ENCODE measurements at regions not wholly inside any gene's neighbourhood (a gene's known extent, or its start where the extent isn't known, plus 50 kb on each side); places are given as distances from the start of the nearest gene placed in this dataset.

GRCh38 chr6:126253431-126253830, 86.5 kb upstream of the CENPW start:
- Histone ChIP-seq H3K36me3 (ENCODE audit: insufficient read depth, low read length) (no peaks in the 10 kb centered on the region), H3K4me3 (ENCODE audit: low read depth, low read length, poor library complexity, severe bottlenecking) (no peak overlapping the region), H3K9me3 (ENCODE audit: low read length) (no peaks in the 10 kb centered on the region), H3K4me1 (ENCODE audit: insufficient read depth, low read length, severe bottlenecking) (no peaks in the 10 kb centered on the region), H3K4me2 (ENCODE audit: low read length) (no peak overlapping the region), H2AFZ (ENCODE audit: low read length) (no peak overlapping the region), H3K9ac (ENCODE audit: low read length) (no peak overlapping the region), H3F3A (ENCODE audit: insufficient read depth, low read length) (no peaks in the 10 kb centered on the region), H3K9me2 (ENCODE audit: low read depth, low read length) (no peaks in the 10 kb centered on the region), H3K27ac (ENCODE audit: low read depth, low read length, poor library complexity, severe bottlenecking) (no peak overlapping the region), H3K79me2 (ENCODE audit: insufficient read depth, low read length) (no peaks in the 10 kb centered on the region), H4K20me1 (ENCODE audit: insufficient read depth, low read length) (no peaks in the 10 kb centered on the region), H3K27me3 (ENCODE audit: insufficient read depth, low read length) (no peaks in the 10 kb centered on the region)
- TF ChIP-seq EZH2 (IDR thresholded peaks at IDR 0.05; ENCODE audit: borderline replicate concordance, low read length) (no peak), CTCF (IDR thresholded peaks at IDR 0.05; ENCODE audit: low read length) (no peak)

- Histone ChIP-seq H3K36me3 (ENCODE audit: insufficient read depth, low read length) (no peaks in the 10 kb centered on the region), H2AFZ (ENCODE audit: low read length) (no peak overlapping the region), H3K4me3 (ENCODE audit: low read depth, low read length, poor library complexity, severe bottlenecking) (no peak overlapping the region), H3K27ac (ENCODE audit: low read depth, low read length, poor library complexity, severe bottlenecking) (no peak overlapping the region), H3K9me3 (ENCODE audit: low read length) (peaks cover 7% of the 10 kb centered on the region; the same call in 1 of the 2 replicates), H3K4me2 (ENCODE audit: low read length) (no peak overlapping the region), H3K79me2 (ENCODE audit: insufficient read depth, low read length) (no peaks in the 10 kb centered on the region), H3K9me2 (ENCODE audit: low read depth, low read length) (no peaks in the 10 kb centered on the region), H3K27me3 (ENCODE audit: insufficient read depth, low read length) (no peaks in the 10 kb centered on the region), H3K4me1 (ENCODE audit: insufficient read depth, low read length, severe bottlenecking) (no peaks in the 10 kb centered on the region), H3F3A (ENCODE audit: insufficient read depth, low read length) (no peaks in the 10 kb centered on the region), H3K9ac (ENCODE audit: low read length) (no peak overlapping the region), H4K20me1 (ENCODE audit: insufficient read depth, low read length) (no peaks in the 10 kb centered on the region)
- TF ChIP-seq EZH2 (IDR thresholded peaks at IDR 0.05; ENCODE audit: borderline replicate concordance, low read length) (no peak), CTCF (IDR thresholded peaks at IDR 0.05; ENCODE audit: low read length) (no peak)
These were observed 81.8 kb upstream of the CENPW start for GRCh38 chr6:126258150-126258549.

GRCh38 chr6:126261792-126262421, 78.0 kb upstream of the CENPW start:
- no peak overlapping the region for H3K27ac ChIP-seq (ENCODE audit: low read depth, low read length, poor library complexity, severe bottlenecking)
- H3K36me3 ChIP-seq (ENCODE audit: insufficient read depth, low read length), result no peaks in the 10 kb centered on the region
- no peak overlapping the region for H3K9ac ChIP-seq (ENCODE audit: low read length)
- no peaks in the 10 kb centered on the region for H3K9me2 ChIP-seq (ENCODE audit: low read depth, low read length)
- H3K27me3 ChIP-seq (ENCODE audit: insufficient read depth, low read length), result no peaks in the 10 kb centered on the region
- no peak for TF ChIP-seq EZH2 (IDR thresholded peaks at IDR 0.05; ENCODE audit: borderline replicate concordance, low read length)
- TF ChIP-seq CTCF (IDR thresholded peaks at IDR 0.05; ENCODE audit: low read length), result no peak
- no peak overlapping the region for H3K4me2 ChIP-seq (ENCODE audit: low read length)
- H3K79me2 ChIP-seq (ENCODE audit: insufficient read depth, low read length), result no peaks in the 10 kb centered on the region
- H3K9me3 ChIP-seq (ENCODE audit: low read length), result peaks cover 7% of the 10 kb centered on the region; the same call in 1 of the 2 replicates
- no peaks in the 10 kb centered on the region for H3K4me1 ChIP-seq (ENCODE audit: insufficient read depth, low read length, severe bottlenecking)
- H2AFZ ChIP-seq (ENCODE audit: low read length), result no peak overlapping the region
- no peak overlapping the region for H3K4me3 ChIP-seq (ENCODE audit: low read depth, low read length, poor library complexity, severe bottlenecking)
- no peaks in the 10 kb centered on the region for H3F3A ChIP-seq (ENCODE audit: insufficient read depth, low read length)
- H4K20me1 ChIP-seq (ENCODE audit: insufficient read depth, low read length), result no peaks in the 10 kb centered on the region

Data from OCI-LY1 (cell line).